OCI-LY1 (cell line): ENCODE measurements at regions not wholly inside any gene's neighbourhood (a gene's known extent, or its start where the extent isn't known, plus 50 kb on each side); places are given as distances from the start of the nearest gene placed in this dataset.

Source experiments
- CTCF ChIP-seq: fragments of 200-600 bp; sonication (generic), shearing (Covaris generic); IDR thresholded peaks from 2 replicates; pipeline ENCODE4 v1.5.1; 2017; ENCODE audit warnings: mild to moderate bottlenecking, antibody characterized with exemption, low read length, moderate library complexity, mixed read lengths
- EZH2 ChIP-seq: fragments of 200-600 bp; sonication (generic), shearing (Covaris generic); IDR thresholded peaks from 2 replicates; pipeline ENCODE4 v1.8.0; 2017; ENCODE audit warnings: borderline replicate concordance, mixed run types, mild to moderate bottlenecking, antibody characterized with exemption, low read length, moderate library complexity, mixed read lengths

GRCh38 chr15:86018679-86019078 is 61.0 kb upstream of the AGBL1 start:
- TF ChIP-seq CTCF (no peak), EZH2 (no peak)
